BLaER1 treated with 17β-estradiol and CSF1 and Interleukin-3, amounts not matched to agents 10 nM and 100 nM (cell line): ENCODE measurements at regions not wholly inside any gene's neighbourhood (a gene's known extent, or its start where the extent isn't known, plus 50 kb on each side); places are given as distances from the start of the nearest gene placed in this dataset.

Source experiments
- H3K27ac ChIP-seq, 11 experiments: shearing (Covaris generic); formaldehyde crosslinking; 2 replicates each; pipeline ENCODE4 v1.8.1; 2022
- H3K27me3 ChIP-seq, 11 experiments: shearing (Covaris generic); formaldehyde crosslinking; 2 replicates each; pipeline ENCODE4 v1.8.1; 2022
- H3K36me3 ChIP-seq, 11 experiments: shearing (Covaris generic); formaldehyde crosslinking; 2 replicates each; pipeline ENCODE4 v1.8.1; 2022
- H3K4me1 ChIP-seq, 10 experiments: shearing (Covaris generic); formaldehyde crosslinking; 2 replicates each; pipeline ENCODE4 v1.8.1; 2022
- H3K4me2 ChIP-seq, 11 experiments: shearing (Covaris generic); formaldehyde crosslinking; 2 replicates each; pipeline ENCODE4 v1.8.1; 2022
- H3K4me3 ChIP-seq, 10 experiments: shearing (Covaris generic); formaldehyde crosslinking; 2 replicates each; pipeline ENCODE4 v1.8.1; 2022
- H3K9ac ChIP-seq, 11 experiments: shearing (Covaris generic); formaldehyde crosslinking; 2 replicates each; pipeline ENCODE4 v1.8.1; 2022
- H3K9me3 ChIP-seq, 11 experiments: shearing (Covaris generic); formaldehyde crosslinking; replicated peaks in 1 of 11; 2 replicates each; pipeline ENCODE4 v1.8.1; 2022
- H4K20me1 ChIP-seq, 11 experiments: shearing (Covaris generic); formaldehyde crosslinking; 2 replicates each; pipeline ENCODE4 v1.8.1; 2022
- Cebpa-rat ChIP-seq, 11 experiments: shearing (Covaris generic); IDR thresholded peaks; 2 replicates each; pipeline ENCODE4 v1.8.1; 2022

- no peaks in the 10 kb centered on the region for H3K36me3 ChIP-seq
- no peak overlapping the region; a peak in 1 of 22 replicates for H3K27ac ChIP-seq
- no peaks in the 10 kb centered on the region for H4K20me1 ChIP-seq
- H3K9me3 ChIP-seq: no peaks in the 10 kb centered on the region
- H3K4me2 ChIP-seq: peak overlapping the region in 2 of 11 experiments; percentile 55 to 79; a peak in 3 of 22 replicates
- no peak overlapping the region for H3K9ac ChIP-seq
- TF ChIP-seq Cebpa-rat (IDR thresholded peaks at IDR 0.05): no peak
- peaks cover 0 to 38% (median 0%) of the 10 kb centered on the region in 10 experiments; a peak in 5 of 20 replicates for H3K4me1 ChIP-seq
- no peak overlapping the region for H3K4me3 ChIP-seq
- no peaks in the 10 kb centered on the region for H3K27me3 ChIP-seq
Observed at GRCh38 chr20:39523405-39523804, 561.3 kb downstream of the DHX35 start.

- H3K36me3 ChIP-seq: no peaks in the 10 kb centered on the region
- no peak overlapping the region for H3K9ac ChIP-seq
- H3K27ac ChIP-seq: no peak overlapping the region
- no peaks in the 10 kb centered on the region for H4K20me1 ChIP-seq
- no peaks in the 10 kb centered on the region for H3K9me3 ChIP-seq
- no peaks in the 10 kb centered on the region for H3K27me3 ChIP-seq
- no peak overlapping the region for H3K4me3 ChIP-seq
- no peak for TF ChIP-seq Cebpa-rat (IDR thresholded peaks at IDR 0.05)
- H3K4me1 ChIP-seq: peaks cover 0 to 39% (median 5%) of the 10 kb centered on the region in 10 experiments; a peak in 10 of 20 replicates
- H3K4me2 ChIP-seq: no peak overlapping the region
Observed at GRCh38 chr20:39518654-39519053, 556.5 kb downstream of the DHX35 start.

- Histone ChIP-seq H3K4me2 (peak overlapping the region in 6 of 11 experiments; percentile 28 to 84 (median 47); a peak in 9 of 22 replicates), H3K4me1 (peaks cover 0 to 33% (median 5%) of the 10 kb centered on the region in 10 experiments; a peak in 10 of 20 replicates), H3K27me3 (no peaks in the 10 kb centered on the region), H3K9ac (no peak overlapping the region), H3K9me3 (no peaks in the 10 kb centered on the region), H3K36me3 (no peaks in the 10 kb centered on the region), H4K20me1 (no peaks in the 10 kb centered on the region), H3K27ac (no peak overlapping the region), H3K4me3 (no peak overlapping the region)
- TF ChIP-seq Cebpa-rat (IDR thresholded peaks at IDR 0.05): no peak
Observed at GRCh38 chr20:39516964-39517363, 554.8 kb downstream of the DHX35 start.

GRCh38 chr20:39504710-39505094, 542.6 kb downstream of the DHX35 start:
- no peaks in the 10 kb centered on the region for H4K20me1 ChIP-seq
- no peak overlapping the region for H3K4me2 ChIP-seq
- H3K4me3 ChIP-seq: no peak overlapping the region
- TF ChIP-seq Cebpa-rat (IDR thresholded peaks at IDR 0.05): no peak
- H3K4me1 ChIP-seq: no peaks in the 10 kb centered on the region
- no peak overlapping the region for H3K27ac ChIP-seq
- H3K9ac ChIP-seq: no peak overlapping the region
- no peaks in the 10 kb centered on the region for H3K36me3 ChIP-seq
- no peaks in the 10 kb centered on the region for H3K9me3 ChIP-seq
- H3K27me3 ChIP-seq: no peaks in the 10 kb centered on the region

GRCh38 chr20:39503902-39504709, 542.0 kb downstream of the DHX35 start:
- Histone ChIP-seq H4K20me1 (no peaks in the 10 kb centered on the region), H3K4me3 (no peak overlapping the region), H3K27me3 (no peaks in the 10 kb centered on the region), H3K4me1 (no peaks in the 10 kb centered on the region), H3K27ac (no peak overlapping the region), H3K9ac (no peak overlapping the region), H3K9me3 (no peaks in the 10 kb centered on the region), H3K4me2 (no peak overlapping the region), H3K36me3 (no peaks in the 10 kb centered on the region)
- no peak for TF ChIP-seq Cebpa-rat (IDR thresholded peaks at IDR 0.05)

GRCh38 chr20:39492223-39492797, 530.2 kb downstream of the DHX35 start:
- Histone ChIP-seq H3K4me1 (no peaks in the 10 kb centered on the region), H3K9ac (no peak overlapping the region), H3K27ac (no peak overlapping the region), H4K20me1 (no peaks in the 10 kb centered on the region), H3K4me2 (no peak overlapping the region), H3K27me3 (no peaks in the 10 kb centered on the region), H3K9me3 (peaks cover 0 to 4% (median 0%) of the 10 kb centered on the region in 11 experiments; a peak in 1 of 22 replicates), H3K4me3 (no peak overlapping the region), H3K36me3 (no peaks in the 10 kb centered on the region)
- TF ChIP-seq Cebpa-rat (IDR thresholded peaks at IDR 0.05): no peak

- Histone ChIP-seq H3K27ac (no peak overlapping the region), H3K4me2 (no peak overlapping the region), H3K4me1 (no peaks in the 10 kb centered on the region), H3K4me3 (no peak overlapping the region), H3K9me3 (no peaks in the 10 kb centered on the region), H3K36me3 (no peaks in the 10 kb centered on the region), H3K9ac (no peak overlapping the region), H3K27me3 (no peaks in the 10 kb centered on the region), H4K20me1 (no peaks in the 10 kb centered on the region)
- no peak for TF ChIP-seq Cebpa-rat (IDR thresholded peaks at IDR 0.05)
Observed at GRCh38 chr20:39491711-39492110, 529.6 kb downstream of the DHX35 start.

GRCh38 chr20:39489986-39490560, 527.9 kb downstream of the DHX35 start:
- Histone ChIP-seq H4K20me1 (no peaks in the 10 kb centered on the region), H3K4me3 (no peak overlapping the region), H3K9ac (no peak overlapping the region), H3K4me2 (no peak overlapping the region), H3K36me3 (no peaks in the 10 kb centered on the region), H3K27me3 (no peaks in the 10 kb centered on the region), H3K9me3 (no peaks in the 10 kb centered on the region), H3K4me1 (no peaks in the 10 kb centered on the region), H3K27ac (no peak overlapping the region)
- no peak for TF ChIP-seq Cebpa-rat (IDR thresholded peaks at IDR 0.05)

GRCh38 chr20:39480276-39481043, 518.3 kb downstream of the DHX35 start:
- no peak for TF ChIP-seq Cebpa-rat (IDR thresholded peaks at IDR 0.05)
- no peak overlapping the region for H3K4me3 ChIP-seq

More at GRCh38 chr20:39480276-39481043, 518.3 kb downstream of the DHX35 start:
- H3K4me1 ChIP-seq: no peaks in the 10 kb centered on the region
- no peaks in the 10 kb centered on the region for H3K27me3 ChIP-seq
- H4K20me1 ChIP-seq: no peaks in the 10 kb centered on the region
- H3K4me2 ChIP-seq: no peak overlapping the region
- H3K9ac ChIP-seq: no peak overlapping the region
- no peak overlapping the region for H3K27ac ChIP-seq
- H3K36me3 ChIP-seq: no peaks in the 10 kb centered on the region
- H3K9me3 ChIP-seq: no peaks in the 10 kb centered on the region
